ENCODE measurements at regions not wholly inside any gene's neighbourhood (a gene's known extent, or its start where the extent isn't known, plus 50 kb on each side); places are given as distances from the start of the nearest gene placed in this dataset.
"Not testable (repeated sequence)": the region's sequence is repeated elsewhere in the genome, so short reads cannot be mapped to it uniquely, and the experiment has no call there.

DNA sequence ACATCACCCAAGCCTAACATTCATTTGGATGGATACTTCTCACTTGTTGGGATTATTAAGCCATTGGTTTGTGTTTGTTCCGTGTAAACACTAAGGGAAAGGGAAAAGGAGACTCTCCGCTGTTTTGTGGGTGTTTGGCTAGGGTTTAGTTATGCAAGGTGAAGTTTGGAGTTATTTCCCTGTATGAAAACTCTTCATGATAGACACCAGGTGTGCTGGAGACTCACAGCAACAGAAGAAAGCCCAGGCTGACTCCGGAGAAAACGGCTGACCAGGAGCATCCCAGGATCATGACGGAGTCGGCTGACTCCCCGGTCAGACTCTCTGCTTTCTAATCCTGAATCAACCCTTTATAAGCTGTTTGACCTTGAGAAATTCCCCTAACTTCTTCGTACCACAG is 94.1 kb upstream of the KLF6 start:
- FAIRE-seq (no peak), DNase-seq (ENCODE audit: insufficient read length, low spot score) (no peak)
- TF ChIP-seq TAF1 (IDR thresholded peaks at IDR 0.05; ENCODE audit: low read depth, low read length) (no peak), POLR2AphosphoS5 (IDR thresholded peaks at IDR 0.05; ENCODE audit: low read depth, low read length) (no peak), SPI1 (IDR thresholded peaks at IDR 0.05; ENCODE audit: low read depth, low read length) (no peak), POLR2A (IDR thresholded peaks at IDR 0.05; ENCODE audit: low read depth, low read length) (no peak), POU2F2 (IDR thresholded peaks at IDR 0.05; ENCODE audit: low read depth, low read length) (no peak), PAX5 (IDR thresholded peaks at IDR 0.05; ENCODE audit: insufficient read depth, low read length, severe bottlenecking) (no peak)

DNA sequence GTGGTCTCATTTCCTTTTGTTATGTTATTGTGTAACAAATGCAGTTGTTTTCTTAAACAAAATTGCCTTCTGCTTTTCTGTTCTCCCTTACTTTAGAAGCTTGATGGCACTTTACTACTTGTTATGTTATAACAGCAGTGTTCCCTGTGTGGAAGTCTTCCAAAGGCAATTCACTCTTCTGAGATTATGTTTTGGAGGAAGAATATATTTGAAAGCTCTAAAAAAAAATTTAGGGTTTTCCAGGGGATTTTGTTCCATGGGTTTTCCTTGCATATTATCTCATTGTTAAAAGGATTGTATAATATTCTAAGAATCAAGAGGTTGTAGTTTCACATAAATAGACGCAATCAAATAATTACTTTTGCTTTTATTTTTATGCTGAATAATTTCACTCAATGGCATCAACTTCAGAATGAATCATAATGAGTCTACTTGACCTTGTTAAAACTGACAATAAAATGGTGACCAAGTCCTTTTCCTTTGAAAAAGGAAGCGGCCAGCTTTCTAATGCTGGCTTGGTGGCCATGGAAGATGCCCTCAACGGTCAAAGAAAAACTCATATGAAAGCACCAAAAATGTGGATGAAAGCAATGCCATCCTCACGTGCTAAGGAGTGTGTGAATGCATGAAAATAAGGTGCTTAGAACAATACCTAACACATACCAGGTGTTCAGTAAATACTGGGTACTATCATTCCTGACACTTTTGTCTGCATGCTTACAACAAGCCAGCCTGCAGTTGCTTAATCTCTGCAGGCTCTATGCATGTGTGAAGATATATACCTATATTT is 92.4 kb upstream of the KLF6 start:
- TF ChIP-seq SPI1 (IDR thresholded peaks at IDR 0.05; ENCODE audit: low read depth, low read length) (no peak), POU2F2 (IDR thresholded peaks at IDR 0.05; ENCODE audit: low read depth, low read length) (no peak), POLR2AphosphoS5 (IDR thresholded peaks at IDR 0.05; ENCODE audit: low read depth, low read length) (no peak), POLR2A (IDR thresholded peaks at IDR 0.05; ENCODE audit: low read depth, low read length) (no peak), PAX5 (IDR thresholded peaks at IDR 0.05; ENCODE audit: insufficient read depth, low read length, severe bottlenecking) (no peak), TAF1 (IDR thresholded peaks at IDR 0.05; ENCODE audit: low read depth, low read length) (no peak)
- DNase-seq (ENCODE audit: insufficient read length, low spot score) (no peak), FAIRE-seq (no peak)

DNA sequence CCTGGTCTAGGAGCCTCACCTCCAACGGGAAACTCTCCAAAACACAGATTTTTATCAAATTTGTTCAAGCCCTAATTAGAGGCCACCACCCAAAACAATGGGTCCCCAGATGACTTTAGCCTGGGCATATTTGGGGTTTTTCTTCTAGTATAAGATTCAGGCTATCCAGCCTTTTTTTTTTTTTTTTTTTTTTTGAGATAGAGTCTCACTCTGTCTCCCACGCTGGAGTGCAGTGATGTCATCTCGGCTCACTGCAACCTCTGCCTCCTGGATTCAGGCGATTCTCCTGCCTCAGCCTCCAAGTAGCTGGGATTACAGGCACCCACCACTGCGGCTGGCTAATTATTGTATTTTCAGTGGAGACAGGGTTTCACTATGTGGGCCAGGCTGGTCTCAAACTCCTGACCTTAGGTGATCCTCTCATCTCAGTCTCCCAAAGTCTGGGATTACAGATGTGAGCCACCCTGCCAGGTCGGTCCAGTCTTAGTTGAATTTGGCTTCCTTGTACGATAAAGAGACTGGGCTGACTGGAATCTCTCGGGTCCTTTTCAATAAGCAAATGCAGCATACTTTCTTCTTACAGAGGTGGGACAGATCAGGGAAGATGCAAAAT is 91.4 kb upstream of the KLF6 start:
- no peak for DNase-seq (ENCODE audit: insufficient read length, low spot score)
- FAIRE-seq: no peak
- TF ChIP-seq TAF1 (IDR thresholded peaks at IDR 0.05; ENCODE audit: low read depth, low read length): no peak
- TF ChIP-seq PAX5 (IDR thresholded peaks at IDR 0.05; ENCODE audit: insufficient read depth, low read length, severe bottlenecking): no peak
- TF ChIP-seq POLR2A (IDR thresholded peaks at IDR 0.05; ENCODE audit: low read depth, low read length): no peak
- TF ChIP-seq POLR2AphosphoS5 (IDR thresholded peaks at IDR 0.05; ENCODE audit: low read depth, low read length): no peak
- no peak for TF ChIP-seq SPI1 (IDR thresholded peaks at IDR 0.05; ENCODE audit: low read depth, low read length)
- TF ChIP-seq POU2F2 (IDR thresholded peaks at IDR 0.05; ENCODE audit: low read depth, low read length): no peak

DNA sequence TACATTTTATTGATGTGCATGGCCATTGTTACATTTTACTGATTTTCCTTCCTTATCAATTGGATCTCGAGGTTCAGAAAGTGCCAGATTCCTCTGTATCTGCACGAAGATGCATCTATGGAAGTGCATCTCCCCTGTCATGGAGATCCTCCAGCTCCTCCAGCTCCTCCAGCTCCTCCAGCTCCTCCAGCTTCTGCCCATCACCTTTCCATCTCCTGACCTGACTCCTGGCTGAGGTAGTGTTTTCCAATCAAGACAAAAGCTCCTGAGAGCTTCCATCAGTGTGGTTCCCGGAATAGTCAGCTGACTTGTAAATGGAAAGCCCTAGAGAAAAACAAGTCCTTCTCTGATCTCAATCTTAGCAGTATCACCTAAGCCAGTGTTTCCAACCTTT is 90.8 kb upstream of the KLF6 start:
- no peak for FAIRE-seq
- no peak for TF ChIP-seq POU2F2 (IDR thresholded peaks at IDR 0.05; ENCODE audit: low read depth, low read length)
- no peak for TF ChIP-seq POLR2A (IDR thresholded peaks at IDR 0.05; ENCODE audit: low read depth, low read length)
- TF ChIP-seq POLR2AphosphoS5 (IDR thresholded peaks at IDR 0.05; ENCODE audit: low read depth, low read length): no peak
- no peak for TF ChIP-seq TAF1 (IDR thresholded peaks at IDR 0.05; ENCODE audit: low read depth, low read length)
- no peak for TF ChIP-seq PAX5 (IDR thresholded peaks at IDR 0.05; ENCODE audit: insufficient read depth, low read length, severe bottlenecking)
- no peak for TF ChIP-seq SPI1 (IDR thresholded peaks at IDR 0.05; ENCODE audit: low read depth, low read length)
- no peak for DNase-seq (ENCODE audit: insufficient read length, low spot score)

GRCh38 chr10:3874990-3875841 is 90.2 kb upstream of the KLF6 start:
- DNase-seq (ENCODE audit: insufficient read length, low spot score): no peak
- TF ChIP-seq SPI1 (IDR thresholded peaks at IDR 0.05; ENCODE audit: low read depth, low read length) (0 out of 2 replicates have a peak, but pooled peaks have one; percentile 17), POU2F2 (IDR thresholded peaks at IDR 0.05; ENCODE audit: low read depth, low read length) (peak; percentile 66), POLR2A (IDR thresholded peaks at IDR 0.05; ENCODE audit: low read depth, low read length) (peak; percentile 50; the same call in 1 of the 2 replicates), POLR2AphosphoS5 (IDR thresholded peaks at IDR 0.05; ENCODE audit: low read depth, low read length) (no peak), TAF1 (IDR thresholded peaks at IDR 0.05; ENCODE audit: low read depth, low read length) (no peak), PAX5 (IDR thresholded peaks at IDR 0.05; ENCODE audit: insufficient read depth, low read length, severe bottlenecking) (no peak)
- peak; percentile 90 for FAIRE-seq

- FAIRE-seq: not testable (repeated sequence)
Measured at GRCh38 chr10:3874610-3874989, 89.6 kb upstream of the KLF6 start.

GRCh38 chr10:3873728-3874461 is 88.9 kb upstream of the KLF6 start:
- TF ChIP-seq TAF1 (IDR thresholded peaks at IDR 0.05; ENCODE audit: low read depth, low read length) (no peak), POLR2AphosphoS5 (IDR thresholded peaks at IDR 0.05; ENCODE audit: low read depth, low read length) (no peak), SPI1 (IDR thresholded peaks at IDR 0.05; ENCODE audit: low read depth, low read length) (peak; percentile 40; the same call in 1 of the 2 replicates), POLR2A (IDR thresholded peaks at IDR 0.05; ENCODE audit: low read depth, low read length) (no peak), PAX5 (IDR thresholded peaks at IDR 0.05; ENCODE audit: insufficient read depth, low read length, severe bottlenecking) (no peak), POU2F2 (IDR thresholded peaks at IDR 0.05; ENCODE audit: low read depth, low read length) (no peak)
- FAIRE-seq: peak; percentile 62
- DNase-seq (ENCODE audit: insufficient read length, low spot score): no peak

More at GRCh38 chr10:3874610-3874989, 89.6 kb upstream of the KLF6 start:
- not testable (repeated sequence) for DNase-seq (ENCODE audit: insufficient read length, low spot score)

DNA sequence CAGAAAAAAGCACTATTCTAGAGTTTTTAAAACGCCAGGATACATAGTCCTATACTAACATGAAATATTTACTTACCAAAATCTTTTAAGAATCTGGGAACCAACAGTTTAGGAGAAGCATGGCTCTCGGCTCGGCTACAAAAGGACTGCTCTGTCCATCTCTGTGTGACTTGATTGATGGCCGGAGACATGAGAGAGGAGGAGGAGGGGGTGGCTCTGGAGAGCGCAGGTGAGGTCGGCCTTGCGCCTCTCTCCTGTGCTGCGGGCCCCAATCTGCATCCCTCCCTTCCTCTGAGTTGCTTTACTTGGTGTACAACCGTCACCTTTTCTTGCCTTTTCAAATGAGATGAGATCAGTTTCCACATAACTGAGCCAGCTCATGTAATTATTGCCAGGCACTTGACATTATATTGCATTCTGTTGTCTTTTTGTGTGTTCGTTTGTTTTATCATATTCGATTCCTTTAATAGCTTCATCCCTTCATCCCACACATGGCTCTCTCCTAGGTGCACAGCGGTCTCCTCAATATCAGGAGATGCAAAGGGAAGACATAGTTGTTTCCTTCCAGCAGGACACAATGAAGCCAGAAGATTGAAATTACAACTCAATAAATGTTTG is 87.8 kb upstream of the KLF6 start:
- TF ChIP-seq POLR2AphosphoS5 (IDR thresholded peaks at IDR 0.05; ENCODE audit: low read depth, low read length) (no peak), SPI1 (IDR thresholded peaks at IDR 0.05; ENCODE audit: low read depth, low read length) (no peak), TAF1 (IDR thresholded peaks at IDR 0.05; ENCODE audit: low read depth, low read length) (no peak), POU2F2 (IDR thresholded peaks at IDR 0.05; ENCODE audit: low read depth, low read length) (no peak), POLR2A (IDR thresholded peaks at IDR 0.05; ENCODE audit: low read depth, low read length) (no peak), PAX5 (IDR thresholded peaks at IDR 0.05; ENCODE audit: insufficient read depth, low read length, severe bottlenecking) (no peak)
- no peak for DNase-seq (ENCODE audit: insufficient read length, low spot score)
- FAIRE-seq: no peak
